Renal cortical epithelial cell (primary cell): ENCODE measurements at regions not wholly inside any gene's neighbourhood (a gene's known extent, or its start where the extent isn't known, plus 50 kb on each side); places are given as distances from the start of the nearest gene placed in this dataset.
"Not testable (repeated sequence)": the region's sequence is repeated elsewhere in the genome, so short reads cannot be mapped to it uniquely, and the experiment has no call there.

Experiments
- DNase-seq: peaks from one replicate; pipeline ENCODE4 v3.0.0-alpha.2; 2011; ENCODE audit warnings: low read depth

DNA sequence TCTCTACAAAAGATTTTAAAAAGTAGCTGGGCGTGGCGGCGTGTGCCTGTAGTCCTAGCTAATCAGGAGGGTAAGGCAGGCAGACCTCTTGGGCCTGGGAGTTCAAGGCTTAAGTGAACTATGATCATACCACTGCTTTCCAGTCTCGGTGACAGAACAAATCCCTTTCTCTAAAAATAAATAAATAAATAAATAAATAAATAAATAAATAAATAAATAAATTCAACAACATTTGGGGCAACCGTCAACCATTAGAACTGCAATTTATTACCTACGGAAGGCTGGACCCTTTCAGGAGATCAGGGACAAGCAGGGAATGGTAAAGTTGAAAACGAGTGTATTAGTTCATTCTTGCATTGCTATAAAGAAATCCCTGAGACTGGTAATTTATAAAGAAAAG is 136.2 kb upstream of the USP9X start:
- DNase-seq = no peak

GRCh38 chrX:40950546-40950945 is 134.7 kb upstream of the USP9X start:
- no peak for DNase-seq

GRCh38 chrX:40951407-40951806 is 133.8 kb upstream of the USP9X start:
- DNase-seq = not testable (repeated sequence)

- DNase-seq = peak; percentile 45
Measured at GRCh38 chrX:40952855-40953254, 132.4 kb upstream of the USP9X start.

DNA sequence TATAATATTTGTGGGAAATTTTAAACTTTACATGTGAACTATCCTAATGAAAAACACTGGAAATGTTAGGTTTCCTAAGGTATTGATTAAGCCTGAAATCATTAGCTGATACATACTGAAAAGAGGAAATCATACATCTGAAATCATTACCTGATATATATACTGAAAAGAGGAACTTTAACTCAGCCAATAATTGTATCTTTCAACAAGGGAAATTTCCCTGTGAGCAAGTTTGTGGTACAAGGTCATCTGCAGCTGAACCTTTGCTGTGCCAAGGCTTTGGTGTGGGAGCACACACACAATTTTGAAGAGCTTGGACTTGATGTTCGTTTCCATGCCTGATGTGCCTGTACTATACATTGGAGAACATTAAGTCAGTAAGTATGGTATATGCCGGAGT is 131.9 kb upstream of the USP9X start:
- DNase-seq = no peak

DNA sequence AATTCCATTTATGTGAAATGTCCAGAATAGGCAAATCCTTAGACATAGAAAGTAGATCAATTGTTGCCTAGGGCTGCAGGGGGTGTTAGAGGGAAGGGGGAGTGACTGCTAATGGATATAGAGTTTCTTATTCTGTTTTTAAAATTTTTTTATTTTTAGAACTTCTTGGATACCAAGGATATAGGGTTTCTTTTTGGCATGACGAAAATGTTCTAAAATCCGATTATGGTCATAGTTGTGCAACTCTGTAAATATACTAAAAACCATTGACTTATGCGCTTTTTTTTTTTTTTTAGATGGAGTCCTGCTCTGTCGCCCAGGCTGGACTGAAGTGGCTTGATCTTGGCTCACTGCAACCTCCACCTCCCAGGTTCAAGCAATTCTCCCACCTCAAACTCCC is 125.2 kb upstream of the USP9X start:
- DNase-seq = no peak

DNA sequence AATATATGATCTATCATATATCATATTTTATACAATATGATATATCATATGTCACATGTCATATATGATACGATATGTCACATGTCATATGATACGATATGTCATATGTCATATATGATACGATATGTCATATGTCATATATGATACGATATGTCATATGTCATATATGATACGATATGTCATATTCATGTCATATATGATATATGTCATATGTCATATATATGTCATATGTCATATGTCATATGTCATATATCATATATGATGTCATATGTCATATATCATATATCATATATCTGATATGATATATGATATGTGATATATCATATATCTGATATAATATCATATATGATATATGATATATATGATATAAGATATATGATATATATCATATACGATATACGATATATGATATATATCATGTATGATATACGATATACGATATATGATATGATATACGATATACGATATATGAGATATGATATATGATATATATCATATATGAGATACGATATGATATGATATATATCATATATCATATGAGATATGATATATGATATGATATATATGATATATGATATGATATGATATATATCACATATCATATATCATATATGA is 122.3 kb upstream of the USP9X start:
- DNase-seq = no peak

GRCh38 chrX:40964008-40964407 is 121.2 kb upstream of the USP9X start:
- no peak for DNase-seq

- peak; percentile 37 for DNase-seq
Measured at GRCh38 chrX:40964633-40965586, 120.3 kb upstream of the USP9X start.

DNA sequence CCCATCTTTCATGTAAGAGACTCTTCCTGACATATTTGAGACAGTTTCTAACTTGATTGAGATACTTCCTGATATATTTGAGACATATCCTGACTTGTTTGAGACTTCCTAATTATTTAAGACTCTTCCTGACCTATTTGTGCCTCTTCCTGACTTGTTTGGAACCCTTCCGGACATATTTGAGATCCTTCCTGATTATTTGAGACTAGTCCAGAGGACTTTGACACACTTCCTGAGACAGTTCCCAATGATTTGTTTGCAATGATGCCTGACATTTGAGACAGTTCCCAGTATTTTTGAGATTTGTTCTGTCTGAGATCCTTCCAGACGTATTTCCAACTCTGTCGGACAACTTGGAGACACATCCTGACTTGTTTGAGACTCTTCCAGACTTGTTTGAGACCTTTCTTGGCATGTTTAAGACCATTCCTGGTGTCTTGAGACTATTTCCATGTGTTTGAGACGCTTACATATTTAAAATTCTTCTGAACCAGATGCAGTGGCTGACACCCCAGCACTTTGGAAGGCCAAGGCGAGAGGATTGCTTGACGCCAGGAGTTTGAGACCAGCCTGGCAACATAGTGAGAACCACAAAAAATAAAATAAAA is 118.9 kb upstream of the USP9X start:
- DNase-seq = no peak

DNA sequence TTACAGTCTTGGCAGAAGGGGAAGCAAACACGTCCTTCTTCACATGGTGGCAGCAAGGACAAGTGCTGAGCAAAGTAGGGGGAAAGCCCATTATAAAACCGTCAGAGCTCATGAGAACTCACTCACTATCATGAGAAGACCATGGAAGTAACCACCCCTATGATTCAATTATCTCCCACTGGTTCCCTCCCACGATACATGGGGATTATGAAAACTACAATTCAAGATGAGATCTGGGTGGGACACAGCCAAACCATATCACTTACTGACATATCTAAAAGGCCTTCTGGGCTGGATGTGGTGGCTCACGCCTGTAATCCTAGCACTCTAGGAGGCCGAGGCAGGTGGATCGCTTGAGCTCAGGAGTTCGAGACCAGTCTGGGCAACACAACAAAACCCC is 117.1 kb upstream of the USP9X start:
- DNase-seq = no peak

- DNase-seq = peak; percentile 13
Measured at GRCh38 chrX:40971736-40972135, 113.5 kb upstream of the USP9X start.

DNA sequence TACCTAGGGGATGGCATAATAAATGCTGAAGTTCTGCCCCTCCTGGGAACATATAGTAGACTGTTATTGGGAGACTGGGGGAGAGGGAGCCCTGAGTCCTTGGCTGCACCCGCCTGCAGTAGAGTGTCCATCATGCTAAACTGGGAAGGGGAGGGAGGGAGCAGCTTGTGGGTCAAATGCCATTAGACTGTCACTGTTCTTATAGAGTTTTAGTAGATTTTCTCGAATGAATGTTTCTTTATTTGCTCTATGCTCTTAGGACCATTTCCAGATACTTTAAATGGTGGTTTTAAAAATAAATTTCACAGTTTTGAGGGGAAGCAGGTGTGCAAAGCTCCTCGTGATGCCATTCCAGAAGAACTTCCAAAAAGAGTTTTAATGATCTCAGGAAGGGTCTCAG is 111.6 kb upstream of the USP9X start:
- no peak for DNase-seq

DNA sequence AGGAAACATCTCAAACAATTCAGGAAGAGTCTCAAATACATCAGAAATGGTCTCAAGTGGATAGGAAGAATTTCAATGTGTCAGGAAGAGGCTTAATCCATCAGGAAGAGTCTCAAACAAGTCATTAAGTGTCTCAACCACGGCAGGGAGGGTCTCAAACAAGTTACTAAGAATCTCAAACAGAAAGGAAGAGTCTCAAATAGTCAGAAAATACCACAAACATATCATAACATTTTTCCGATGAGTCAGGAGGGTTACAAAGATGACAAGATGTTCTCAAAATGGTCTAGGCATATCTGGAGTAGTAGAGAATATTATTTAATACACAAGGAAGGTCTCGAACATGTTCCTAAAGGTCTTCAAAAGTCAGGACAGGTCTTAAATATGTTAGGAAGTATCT is 109.3 kb upstream of the USP9X start:
- no peak for DNase-seq

DNA sequence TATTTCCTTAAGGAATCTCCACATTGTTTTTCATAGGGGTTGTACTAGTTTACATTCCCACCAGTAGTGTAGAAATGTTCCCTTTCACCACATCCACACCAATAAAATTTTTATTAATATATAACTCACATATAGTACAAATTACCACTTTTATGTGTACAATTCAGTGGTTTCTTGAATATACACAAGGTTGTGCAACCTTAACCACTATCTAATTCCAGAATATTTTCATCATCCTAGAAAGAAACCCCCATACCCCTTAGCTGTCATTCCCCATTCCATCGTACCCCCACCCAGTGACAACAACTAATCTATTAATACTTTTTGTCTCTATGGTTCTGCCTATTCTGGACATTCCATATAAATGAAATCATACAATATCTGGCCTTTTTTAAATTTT is 108.3 kb upstream of the USP9X start:
- no peak for DNase-seq

DNA sequence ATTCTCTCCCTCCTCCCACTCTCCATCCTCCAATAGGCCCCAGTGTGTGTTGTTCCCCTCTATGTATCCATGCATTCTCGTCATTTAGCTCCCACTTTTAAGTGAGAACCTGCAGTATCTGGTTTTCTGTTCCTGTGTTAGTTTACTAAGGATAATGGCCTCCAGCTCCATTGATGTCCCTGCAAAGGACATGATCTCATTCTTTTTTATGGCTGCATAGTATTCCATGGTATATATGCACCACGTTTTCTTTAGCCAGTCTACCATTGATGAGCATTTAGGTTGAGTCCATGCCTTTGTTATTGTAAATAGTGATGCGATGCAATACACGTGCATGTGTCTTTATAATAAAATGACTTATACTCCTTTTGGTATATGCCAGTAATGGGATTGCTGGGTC is 100.3 kb upstream of the USP9X start:
- DNase-seq = no peak

GRCh38 chrX:40987413-40987812 is 97.8 kb upstream of the USP9X start:
- DNase-seq = no peak

GRCh38 chrX:40988100-40988499 is 97.1 kb upstream of the USP9X start:
- no peak for DNase-seq

DNA sequence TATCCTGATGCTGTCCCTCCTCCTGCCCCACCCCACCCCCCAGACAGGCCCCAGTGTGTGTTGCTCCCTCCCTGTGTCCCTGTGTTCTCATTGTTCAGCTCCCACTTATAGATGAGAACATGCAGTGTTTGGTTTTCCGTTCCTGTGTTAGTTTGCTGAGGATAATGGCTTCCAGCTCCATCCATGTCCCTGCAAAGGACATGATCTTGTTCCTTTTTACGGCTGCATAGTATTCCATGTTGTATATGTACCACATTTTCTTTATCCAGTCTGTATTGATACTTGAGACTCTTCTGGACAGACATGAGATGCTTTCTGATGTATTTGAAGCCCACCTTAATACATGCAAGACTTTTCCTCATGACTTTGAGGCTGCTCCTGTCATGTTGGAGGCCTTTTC is 91.8 kb upstream of the USP9X start:
- DNase-seq = not testable (repeated sequence)

DNA sequence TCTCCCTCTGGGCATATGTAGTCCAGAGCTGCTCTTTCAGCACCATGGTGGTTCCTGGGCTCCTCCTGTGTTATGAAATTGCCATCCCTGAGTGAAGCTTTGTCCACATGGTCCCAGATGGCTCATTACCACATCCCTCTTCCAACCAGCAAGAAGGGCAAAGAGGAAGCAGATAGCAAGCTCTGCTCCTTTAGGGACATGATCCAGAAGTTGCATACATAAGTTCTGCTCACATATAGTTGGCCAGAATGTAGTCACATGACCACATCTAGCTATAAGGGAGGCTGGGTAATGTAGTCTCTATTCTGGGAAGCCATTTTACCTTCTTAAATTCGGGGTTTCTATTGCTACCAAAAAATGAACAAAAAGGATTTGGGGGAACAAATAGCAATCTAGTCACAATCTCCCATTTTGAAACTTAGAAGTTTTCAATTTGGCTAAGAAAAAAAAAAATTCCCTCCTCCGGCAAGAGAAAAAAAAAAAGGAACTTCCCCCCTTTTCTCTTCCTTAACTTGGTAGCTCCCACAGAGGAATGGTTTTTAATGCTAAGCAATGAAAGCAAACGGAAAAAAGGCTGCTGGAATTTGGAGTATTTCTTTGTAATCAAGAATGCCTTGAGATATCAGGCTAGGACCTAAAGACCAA is 88.2 kb upstream of the USP9X start:
- peak; percentile 71 for DNase-seq

DNA sequence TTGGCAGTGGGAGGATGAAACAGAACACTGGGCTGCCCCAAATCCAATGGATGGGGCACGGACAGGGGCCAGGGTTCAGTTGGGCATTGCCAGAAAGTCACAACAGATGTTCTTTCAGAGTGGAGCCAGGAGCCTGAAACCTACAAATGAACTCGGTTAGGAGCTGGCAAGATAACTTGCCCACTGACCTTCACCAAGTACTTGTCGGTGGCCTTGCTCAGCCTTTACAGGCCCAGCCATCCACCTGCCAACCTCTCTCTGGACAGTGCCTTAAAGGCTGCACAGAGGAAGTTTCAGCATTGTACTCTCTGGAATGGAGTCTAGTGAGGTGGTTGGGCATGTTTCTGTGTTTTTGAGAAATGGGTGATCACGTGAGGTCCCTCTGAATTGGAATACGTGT is 87.1 kb upstream of the USP9X start:
- no peak for DNase-seq

DNA sequence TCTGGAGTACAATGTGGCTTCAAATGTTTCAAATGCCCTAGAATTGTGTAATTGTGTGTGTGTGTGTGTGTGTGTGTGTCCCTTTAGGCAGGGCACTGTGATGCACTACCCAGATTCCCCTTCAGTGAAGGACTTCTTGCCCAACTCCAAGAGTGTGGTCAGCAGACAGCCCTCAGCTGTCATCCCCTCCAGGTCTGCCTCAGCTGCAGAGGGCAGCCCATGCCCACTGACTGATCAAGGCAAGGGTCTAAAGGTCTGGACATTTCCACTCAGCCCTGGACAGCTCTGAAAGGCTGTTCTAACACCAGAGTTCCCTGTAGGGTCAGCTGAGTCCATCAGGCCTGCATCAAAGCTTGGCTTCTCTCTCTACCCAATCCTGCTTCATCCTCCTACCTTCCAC is 83.9 kb upstream of the USP9X start:
- DNase-seq = peak; percentile 73
